Kidney glomerular epithelial cell (primary cell): ENCODE measurements at regions not wholly inside any gene's neighbourhood (a gene's known extent, or its start where the extent isn't known, plus 50 kb on each side); places are given as distances from the start of the nearest gene placed in this dataset.
"Not testable (repeated sequence)": the region's sequence is repeated elsewhere in the genome, so short reads cannot be mapped to it uniquely, and the experiment has no call there.

Source experiments
- DNase-seq: peaks from one replicate; lab custom pipeline; 2025; lab: John Stamatoyannopoulos, UW

DNA sequence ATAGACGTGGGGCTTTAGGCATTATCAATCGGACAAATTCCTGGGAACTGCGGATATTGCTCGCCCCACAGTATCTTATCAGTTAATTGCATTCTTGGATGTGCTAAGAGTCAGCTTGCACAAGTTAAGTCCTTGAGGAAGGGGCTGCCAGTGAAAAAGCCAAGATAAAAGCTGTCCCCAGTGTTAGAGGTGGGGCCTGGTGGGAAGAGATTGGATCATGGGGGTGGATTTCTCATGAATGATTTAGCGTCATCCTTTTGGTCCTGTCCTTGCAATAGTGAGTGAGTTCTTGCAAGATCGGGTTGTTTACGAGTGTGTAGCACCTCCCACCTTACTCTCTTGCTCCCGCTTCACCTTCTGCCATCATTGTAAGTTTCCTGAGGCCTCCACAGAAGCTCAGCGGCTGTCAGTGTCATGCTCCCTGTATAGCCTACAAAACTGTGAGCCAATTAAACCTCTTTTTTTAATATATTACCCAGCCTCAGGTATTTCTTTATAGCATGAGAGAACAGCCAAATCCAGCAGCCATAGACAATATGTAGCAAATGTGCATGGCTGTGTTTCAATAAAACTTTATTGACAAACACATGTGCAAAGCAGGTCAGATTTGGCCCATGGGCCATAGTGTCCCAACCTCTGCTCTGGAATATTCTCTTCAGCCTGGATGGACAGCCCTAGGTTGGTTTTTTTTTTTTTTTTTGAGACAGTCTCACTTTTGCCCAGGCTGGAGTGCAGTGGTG is 189.2 kb downstream of the OTOP1 start:
- not testable (repeated sequence) for DNase-seq

GRCh38 chr4:4045823-4046222 is 180.9 kb downstream of the OTOP1 start:
- DNase-seq, result not testable (repeated sequence)

DNA sequence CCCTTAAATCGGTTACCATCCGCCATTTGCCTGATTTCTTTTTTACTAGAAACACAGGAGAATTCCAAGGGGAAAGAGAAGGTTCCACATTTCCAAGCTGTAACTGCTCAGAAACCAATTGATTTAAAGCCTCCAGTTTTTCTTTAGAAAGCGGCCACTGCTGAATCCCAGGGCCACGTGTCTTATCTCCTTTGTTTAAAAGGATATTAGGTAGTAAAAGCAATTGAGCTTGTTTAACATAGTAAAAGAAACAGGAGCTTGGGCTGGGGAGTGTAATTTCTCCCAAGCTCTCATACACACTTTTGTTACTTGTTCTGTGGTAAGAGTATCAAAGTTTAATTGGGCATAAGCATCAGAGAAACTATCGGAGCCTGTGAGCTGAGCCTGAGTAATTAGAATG is 180.0 kb downstream of the OTOP1 start:
- not testable (repeated sequence) for DNase-seq

DNA sequence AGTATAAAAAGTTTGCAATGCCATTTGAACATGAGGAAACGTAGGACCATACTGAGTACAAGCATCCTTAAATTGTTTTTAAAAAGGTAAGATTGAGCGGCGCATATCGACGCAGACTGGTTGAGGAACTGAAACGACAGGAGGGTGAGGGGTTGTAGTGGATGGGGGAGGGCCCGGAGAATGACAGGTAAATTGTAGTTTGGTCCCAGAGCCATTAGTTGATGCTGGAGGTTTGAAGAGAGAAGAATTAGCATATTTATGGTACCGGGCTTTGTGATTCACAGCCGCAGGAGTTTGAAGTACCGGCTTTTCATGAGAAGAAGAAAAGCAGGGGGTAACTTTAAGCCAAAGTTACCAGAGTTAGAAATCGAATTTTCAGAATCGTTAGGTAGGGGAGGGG is 179.5 kb downstream of the OTOP1 start:
- not testable (repeated sequence) for DNase-seq

- DNase-seq, result not testable (repeated sequence)
Observed at GRCh38 chr4:4048227-4048626, 178.5 kb downstream of the OTOP1 start.

GRCh38 chr4:4050781-4051180 is 175.9 kb downstream of the OTOP1 start:
- not testable (repeated sequence) for DNase-seq

- not testable (repeated sequence) for DNase-seq
Observed at GRCh38 chr4:4052933-4053332, 173.8 kb downstream of the OTOP1 start.

DNA sequence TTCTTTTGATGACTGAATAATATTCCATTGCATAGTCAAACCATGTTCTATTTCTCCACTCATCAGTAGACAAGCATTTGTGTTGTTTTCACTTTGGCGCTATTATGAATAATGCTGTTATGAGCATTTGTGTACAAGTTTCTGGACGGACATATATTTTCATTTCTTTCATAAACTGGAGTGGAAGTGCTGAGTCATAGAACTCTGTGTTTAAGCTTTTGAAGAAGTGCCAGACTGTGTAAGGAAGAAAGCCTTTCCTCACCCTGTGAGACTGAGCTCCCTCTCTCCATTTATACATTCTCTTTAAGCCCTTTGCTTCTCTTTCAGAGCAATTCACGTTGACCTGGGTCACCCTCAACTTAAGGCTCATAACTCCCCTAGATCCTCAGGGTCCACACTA is 169.5 kb downstream of the OTOP1 start:
- not testable (repeated sequence) for DNase-seq

DNA sequence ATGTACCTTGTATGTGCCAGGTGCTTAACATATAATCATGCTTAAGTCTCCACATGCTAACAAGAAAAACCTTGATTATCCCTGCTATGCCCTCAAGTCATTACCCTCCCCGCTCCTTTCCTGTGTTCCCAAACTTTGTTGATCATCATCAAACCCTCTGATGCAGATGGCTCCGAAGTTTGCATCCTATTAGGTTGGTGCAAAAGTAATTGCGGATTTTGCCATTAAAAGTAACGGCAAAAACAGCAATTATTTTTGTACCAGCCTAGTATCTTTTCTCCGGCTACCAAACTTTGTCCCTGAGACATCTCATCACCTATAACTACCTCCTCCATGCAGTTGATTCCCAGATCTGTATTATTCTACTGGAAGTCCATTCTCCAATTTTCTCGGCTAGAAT is 142.6 kb downstream of the OTOP1 start:
- not testable (repeated sequence) for DNase-seq

GRCh38 chr4:4089716-4090419 is 136.9 kb downstream of the OTOP1 start:
- peak; percentile 2 for DNase-seq

GRCh38 chr4:4090720-4091119 is 136.0 kb downstream of the OTOP1 start:
- DNase-seq, result not testable (repeated sequence)

DNA sequence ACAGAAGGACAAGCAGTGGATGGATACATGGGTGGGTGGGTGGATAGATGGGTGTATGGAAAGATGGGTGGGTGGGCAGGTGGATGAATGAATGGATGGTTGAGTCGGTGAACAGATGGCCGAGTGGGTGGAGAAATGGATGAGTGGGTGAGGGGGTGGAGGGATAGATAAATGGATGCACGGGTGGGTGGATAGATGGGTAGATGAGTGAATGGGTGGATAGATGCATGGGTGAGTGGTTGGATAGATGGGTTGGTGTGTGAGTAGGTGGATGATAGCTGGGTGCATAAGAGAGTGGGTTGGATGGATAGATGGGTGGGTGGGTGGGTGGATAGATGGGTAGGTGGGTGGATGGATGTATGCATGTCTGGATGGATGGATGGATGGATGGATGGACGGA is 134.6 kb downstream of the OTOP1 start:
- not testable (repeated sequence) for DNase-seq

DNA sequence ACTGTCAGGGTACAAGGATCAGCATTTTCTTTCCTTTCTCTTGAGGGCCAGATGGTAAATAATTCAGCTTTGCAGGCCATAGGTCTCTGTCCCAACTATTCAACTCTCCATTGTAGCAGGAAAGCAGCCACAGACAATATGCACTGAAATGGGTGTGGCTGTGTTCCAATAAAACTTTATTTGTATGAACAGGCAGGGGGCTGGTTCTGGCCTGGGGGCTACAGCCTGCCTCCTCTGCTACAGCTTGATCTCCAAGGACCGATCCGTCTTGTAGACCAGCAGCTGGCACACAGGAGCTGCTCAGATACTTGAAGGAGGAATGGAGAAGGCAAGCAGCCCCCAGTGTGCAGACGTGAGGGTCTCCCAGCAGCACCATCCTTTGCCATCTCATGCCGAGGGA is 127.1 kb downstream of the OTOP1 start:
- DNase-seq, result not testable (repeated sequence)

GRCh38 chr4:4106923-4107322 is 119.8 kb downstream of the OTOP1 start:
- not testable (repeated sequence) for DNase-seq

- peak; percentile 0 for DNase-seq
Observed at GRCh38 chr4:4107411-4108107, 119.2 kb downstream of the OTOP1 start.

GRCh38 chr4:4115381-4115780 is 111.3 kb downstream of the OTOP1 start:
- not testable (repeated sequence) for DNase-seq

DNA sequence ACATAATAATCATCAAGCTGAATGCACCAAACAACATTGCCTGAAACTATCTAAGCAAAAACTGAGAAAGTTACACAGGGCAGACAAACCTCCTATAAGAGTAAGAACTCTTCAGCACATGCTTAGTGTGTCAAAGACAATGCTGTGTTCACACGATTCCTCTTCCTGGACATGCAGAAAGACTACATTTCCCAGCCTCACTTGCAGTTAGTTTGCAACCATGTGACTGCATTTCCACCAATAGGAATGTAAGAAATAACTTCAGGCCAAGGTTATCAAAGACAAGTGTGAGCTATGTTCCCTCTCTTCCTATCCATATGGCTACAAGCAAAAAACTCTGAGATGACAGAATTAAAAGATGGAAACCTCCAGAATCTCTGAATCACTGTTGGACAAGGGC is 109.8 kb downstream of the OTOP1 start:
- DNase-seq, result not testable (repeated sequence)

- DNase-seq, result not testable (repeated sequence)
Observed at GRCh38 chr4:4134368-4134767, 92.4 kb downstream of the OTOP1 start.

DNA sequence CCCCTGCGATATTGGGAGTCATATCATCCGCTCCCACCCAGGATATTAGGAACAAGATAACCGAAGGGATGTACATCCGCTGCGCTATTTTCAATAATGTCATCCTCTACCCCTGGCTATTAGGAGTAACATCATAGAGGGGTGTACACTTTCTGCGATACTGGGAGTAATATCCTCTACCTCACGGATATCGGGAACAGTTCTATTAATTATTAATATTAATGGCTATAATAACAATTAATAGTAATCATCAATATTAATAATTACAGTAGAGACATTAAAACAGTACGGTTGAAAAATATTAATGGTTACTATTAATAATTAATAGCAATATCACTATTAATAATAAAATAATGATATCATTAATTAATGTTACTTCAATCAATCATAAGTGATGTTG is 90.1 kb downstream of the OTOP1 start:
- DNase-seq, result not testable (repeated sequence)
